ENCODE measurements at regions not wholly inside any gene's neighbourhood (a gene's known extent, or its start where the extent isn't known, plus 50 kb on each side); places are given as distances from the start of the nearest gene placed in this dataset.

DNA sequence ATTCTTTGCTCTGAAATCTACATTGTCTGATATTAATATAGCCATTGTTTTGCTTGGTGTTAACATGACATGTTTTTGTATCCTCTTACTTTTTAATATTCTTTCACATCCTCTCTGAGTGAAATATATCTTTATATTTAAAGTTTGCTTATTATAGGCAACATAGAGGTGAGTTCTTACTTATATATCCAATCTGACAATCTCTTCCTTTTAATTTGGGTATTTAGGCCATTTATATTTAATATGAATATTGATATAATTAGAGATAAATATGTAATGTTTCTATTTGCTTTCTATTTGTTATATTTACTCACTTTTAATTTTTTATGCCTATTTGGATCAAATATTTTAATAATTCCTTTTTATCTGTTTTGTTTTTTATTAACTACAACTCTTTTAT is 554.1 kb upstream of the SALL1 start:
- no peak for DNase-seq

GRCh38 chr16:51701025-51701424 is 550.0 kb upstream of the SALL1 start:
- DNase-seq = no peak

- no peak for DNase-seq
These were observed 548.8 kb upstream of the SALL1 start for GRCh38 chr16:51699686-51700396.

DNA sequence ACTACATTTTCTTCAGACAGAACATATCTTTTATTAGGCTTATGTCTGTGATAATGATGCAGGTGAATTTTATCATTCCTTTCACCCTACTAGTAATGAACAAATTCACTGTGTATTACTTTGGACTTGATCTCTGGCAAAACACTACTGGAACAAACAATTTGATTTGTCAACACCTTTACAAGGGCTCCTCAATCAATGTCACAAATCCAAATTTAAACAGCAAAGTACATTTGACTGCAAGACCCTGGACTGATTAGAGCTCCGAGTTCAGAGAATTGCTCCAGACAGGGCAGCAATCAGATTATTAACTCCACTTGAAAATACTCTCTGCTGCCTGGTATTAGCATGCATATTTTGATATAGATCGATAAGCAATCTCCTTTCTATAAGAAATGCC is 547.6 kb upstream of the SALL1 start:
- no peak for DNase-seq

DNA sequence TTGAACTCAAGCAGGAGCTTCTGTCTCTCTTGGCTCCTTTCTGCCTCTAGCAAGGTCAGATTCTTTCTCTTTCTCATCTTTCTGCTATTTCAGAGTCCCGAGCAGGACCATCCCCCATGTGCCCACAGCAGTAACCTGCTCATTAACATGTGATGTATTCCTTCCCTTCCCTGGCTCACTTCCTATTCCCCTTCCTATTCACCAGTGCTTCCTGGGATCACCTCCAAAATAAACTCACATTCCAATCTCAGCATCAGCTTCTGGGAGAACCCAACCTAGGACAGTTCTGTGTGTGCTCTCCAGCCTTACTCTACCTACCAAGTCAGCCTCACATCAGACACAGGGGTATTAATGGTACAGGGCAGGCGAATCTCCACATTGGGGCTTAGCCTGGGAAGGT is 546.4 kb upstream of the SALL1 start:
- no peak for DNase-seq

GRCh38 chr16:51696376-51696775 is 545.3 kb upstream of the SALL1 start:
- DNase-seq = no peak

GRCh38 chr16:51691109-51691508 is 540.0 kb upstream of the SALL1 start:
- DNase-seq = no peak

DNA sequence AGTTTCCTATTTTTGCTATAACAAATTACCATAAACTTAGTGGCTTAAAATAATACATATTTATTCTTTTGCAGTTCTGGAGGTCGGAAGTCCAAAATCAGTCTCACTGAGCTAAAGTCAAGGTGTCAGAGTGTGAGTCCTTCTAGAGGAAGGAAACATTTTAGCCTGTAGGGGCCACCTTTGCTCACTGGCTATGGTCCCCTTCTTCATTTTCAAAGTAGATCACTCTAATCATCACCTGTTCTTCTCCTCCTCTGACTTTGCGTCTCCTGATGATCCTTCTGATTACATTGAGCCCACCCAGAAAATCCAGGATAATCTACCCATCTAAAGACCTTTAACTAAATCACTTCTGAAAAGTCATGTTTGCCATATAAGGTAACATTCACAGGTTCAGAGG is 534.4 kb upstream of the SALL1 start:
- DNase-seq = no peak

- no peak for DNase-seq
These were observed 532.8 kb upstream of the SALL1 start for GRCh38 chr16:51683882-51684281.

DNA sequence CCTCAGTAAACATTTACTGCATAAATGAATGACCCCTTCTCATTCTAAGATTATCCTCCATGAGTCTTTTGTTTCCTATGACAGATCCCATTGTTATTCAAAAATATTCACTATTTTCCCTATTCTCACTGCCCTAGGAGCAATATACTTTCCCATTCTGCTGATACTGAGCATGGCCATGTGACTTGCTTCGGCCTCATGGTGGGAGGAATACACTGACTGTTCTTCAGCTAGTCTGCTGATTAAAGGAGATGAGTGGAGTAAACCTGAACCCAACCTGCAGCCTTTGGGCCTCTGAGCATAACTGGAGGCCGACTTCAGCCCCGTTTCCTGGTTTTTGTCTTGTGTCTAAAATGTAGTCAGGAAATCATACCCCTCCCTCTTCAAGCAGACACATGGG is 531.8 kb upstream of the SALL1 start:
- DNase-seq = no peak

DNA sequence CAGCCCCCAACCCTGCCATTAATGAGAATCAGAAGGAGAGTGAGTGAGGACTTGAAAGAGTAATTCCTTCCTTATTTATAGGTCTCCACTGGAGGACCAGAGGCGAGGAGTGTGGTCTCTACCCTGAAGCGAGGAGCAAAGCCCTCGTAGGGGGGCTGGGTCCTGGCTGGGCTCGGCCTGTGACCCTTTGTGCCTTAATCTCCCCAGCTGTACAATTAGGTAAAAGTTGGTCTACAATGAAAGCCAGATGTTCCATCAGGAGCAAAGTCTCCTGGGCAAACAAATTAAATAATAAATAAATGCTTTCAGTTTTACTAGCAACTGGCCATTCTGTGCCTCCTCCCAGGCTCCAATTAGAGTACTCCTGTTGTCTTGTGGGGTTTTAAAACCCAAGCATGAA is 523.5 kb upstream of the SALL1 start:
- no peak for DNase-seq

DNA sequence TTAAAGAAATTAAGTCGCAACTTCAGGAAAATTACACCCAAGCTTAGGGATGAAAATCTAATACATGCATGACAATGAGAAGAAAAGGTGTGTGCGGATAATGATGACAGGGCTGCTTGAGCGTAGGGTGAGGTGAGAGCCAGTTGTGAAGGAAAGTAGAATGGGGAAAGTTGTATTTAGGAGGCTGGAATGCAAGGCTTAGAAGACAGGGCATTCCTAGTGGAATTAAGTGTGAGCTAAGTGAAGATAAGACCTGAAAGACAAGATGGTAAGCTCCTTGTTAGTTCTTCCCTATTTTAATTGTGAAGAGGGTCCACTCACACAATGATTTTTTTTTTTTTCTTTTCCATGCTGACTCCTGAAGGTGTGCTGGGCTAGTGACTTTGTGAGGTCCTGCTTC is 519.5 kb upstream of the SALL1 start:
- no peak for DNase-seq

DNA sequence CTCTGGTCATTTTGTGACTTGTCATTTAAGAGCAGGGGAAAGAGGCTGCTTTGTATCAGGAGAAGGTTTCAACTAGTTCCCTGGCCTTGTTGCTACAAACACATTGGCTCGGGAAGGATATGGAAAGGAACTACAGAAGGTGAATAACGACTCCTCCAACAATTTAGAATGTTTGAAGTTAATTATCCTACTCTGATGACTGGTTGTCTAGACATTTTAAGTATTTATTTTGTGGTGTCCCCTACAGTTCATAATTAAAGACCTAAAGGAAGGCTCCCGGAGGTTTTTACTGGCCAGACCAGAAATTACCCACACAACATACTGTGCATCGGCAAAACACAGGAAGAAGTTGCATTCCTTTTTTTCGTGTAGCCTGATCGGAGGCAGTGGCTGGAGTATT is 515.8 kb upstream of the SALL1 start:
- no peak for DNase-seq

DNA sequence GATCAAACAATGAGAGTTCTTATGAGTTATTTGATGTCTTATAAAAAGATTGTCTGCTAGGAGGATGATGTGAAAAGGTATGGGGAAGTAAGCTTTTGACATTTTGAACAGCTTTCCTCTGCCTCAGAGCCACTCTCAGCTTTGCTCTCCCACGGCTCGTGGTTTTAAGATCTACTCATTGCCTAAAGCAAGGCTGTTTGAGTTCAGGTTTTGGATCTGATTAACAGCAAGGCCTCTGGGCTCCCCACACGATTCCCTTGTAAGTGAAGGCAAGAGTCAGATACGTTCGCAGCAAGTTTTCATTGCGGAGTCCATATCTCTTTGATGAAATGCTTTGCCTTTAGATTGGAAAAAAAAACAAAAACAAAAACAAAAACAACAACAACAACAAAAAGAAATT is 515.0 kb upstream of the SALL1 start:
- no peak for DNase-seq

- DNase-seq = no peak
These were observed 514.4 kb upstream of the SALL1 start for GRCh38 chr16:51665436-51665998.

DNA sequence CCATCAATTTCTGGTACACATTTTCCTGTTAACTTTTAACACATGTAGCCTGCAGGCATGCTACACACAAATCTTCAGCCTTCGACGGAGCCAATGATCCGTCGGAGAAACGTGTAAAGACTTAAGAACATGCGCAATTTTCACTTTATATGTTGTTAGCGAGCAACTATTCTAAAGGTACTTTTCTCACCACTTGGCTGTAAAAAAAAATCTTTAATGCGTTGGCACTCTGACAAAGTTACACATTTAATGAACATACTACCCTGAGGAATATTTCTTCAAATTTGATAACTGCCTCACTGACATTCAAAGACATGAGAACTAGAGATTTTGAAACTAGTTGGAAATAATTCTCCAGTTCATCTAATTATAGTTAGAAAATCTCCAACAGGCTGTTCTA is 507.5 kb upstream of the SALL1 start:
- no peak for DNase-seq

GRCh38 chr16:51657848-51658247 is 506.8 kb upstream of the SALL1 start:
- DNase-seq = no peak

DNA sequence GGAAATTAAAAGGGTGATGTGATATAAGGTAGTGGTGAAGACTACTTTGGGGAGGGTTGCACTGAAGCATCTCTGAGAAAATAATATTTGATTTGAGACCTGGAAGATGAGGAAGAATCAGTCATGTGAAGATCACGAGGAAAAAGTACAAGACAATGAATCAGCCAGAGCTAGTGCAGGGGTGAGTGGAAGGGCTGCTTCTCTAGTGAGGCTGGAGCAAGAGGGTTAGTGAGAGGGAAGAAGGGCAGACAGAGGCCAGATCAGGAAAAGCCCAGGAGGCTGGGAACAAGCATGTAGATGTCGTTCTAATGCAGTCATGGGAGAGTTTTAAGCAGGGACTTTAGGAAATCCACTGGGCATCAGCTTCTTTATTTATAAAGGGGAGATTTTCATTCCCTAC is 504.2 kb upstream of the SALL1 start:
- DNase-seq = no peak

DNA sequence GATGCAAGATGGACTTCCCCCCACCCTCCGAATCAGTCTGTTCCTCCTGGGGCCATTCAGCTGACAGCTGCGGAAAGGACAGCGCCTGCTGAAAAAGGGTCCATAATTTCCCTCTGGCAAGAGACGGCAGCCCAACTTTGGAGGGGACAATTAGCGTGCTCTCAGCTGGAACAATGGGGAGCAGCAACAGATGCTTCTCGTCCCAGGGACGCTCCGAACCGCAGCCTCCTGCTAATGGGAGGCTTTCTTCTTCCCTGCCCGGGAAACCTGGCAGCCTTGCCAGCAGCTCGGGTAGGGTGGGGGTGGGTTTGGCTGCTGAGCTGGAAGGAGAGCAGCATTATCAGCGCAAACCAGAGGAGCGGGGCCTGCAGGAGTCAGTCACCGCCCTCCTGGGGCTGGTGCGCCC is 500.0 kb upstream of the SALL1 start:
- no peak for DNase-seq

GRCh38 chr16:51649631-51650030 is 498.6 kb upstream of the SALL1 start:
- DNase-seq = no peak

DNA sequence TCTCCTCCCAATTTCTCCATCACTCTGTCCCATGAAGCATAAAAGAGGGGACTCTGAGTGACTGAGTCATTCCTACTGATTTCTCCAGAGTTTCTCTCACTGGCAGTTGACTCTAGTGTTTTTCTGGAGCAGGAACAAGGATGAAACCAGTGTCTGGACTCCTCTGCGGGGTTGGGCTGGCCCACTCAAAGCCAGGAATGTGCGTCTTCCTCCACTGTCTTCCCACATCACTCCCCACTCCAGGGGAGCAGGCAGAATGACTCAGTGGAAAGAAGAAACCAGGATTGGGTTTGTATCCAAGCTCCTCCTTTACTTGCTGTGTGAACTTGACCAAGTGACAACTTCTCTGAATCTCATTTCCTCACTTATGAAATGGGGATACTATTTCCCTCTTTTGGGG is 497.5 kb upstream of the SALL1 start:
- DNase-seq = no peak

DNA sequence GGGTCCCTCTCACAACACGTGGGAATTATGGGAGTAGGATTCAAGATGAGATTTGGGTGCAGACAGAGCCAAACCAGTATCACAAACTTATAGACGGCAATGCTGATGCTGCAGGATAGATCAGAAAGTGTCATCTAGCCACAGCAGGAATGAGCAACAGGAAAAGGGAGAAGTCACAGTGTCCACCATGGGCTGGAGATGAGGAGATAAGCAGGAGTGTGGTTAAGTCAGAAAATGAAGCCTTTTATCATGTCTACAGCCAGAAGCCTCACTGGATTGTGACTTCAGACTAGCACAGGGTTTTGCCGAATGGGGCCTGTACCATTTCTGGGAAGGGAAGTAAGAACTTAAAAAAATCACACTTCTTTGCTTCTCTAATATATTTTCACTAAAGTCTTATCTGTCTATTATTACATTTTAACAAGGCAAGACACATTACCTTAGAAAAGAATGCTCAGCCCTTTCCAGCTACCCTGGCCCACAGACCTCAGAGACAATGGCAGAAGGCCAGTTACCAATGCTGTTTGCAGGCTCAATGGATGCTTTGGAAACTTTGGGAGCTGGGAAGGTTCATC is 490.2 kb upstream of the SALL1 start:
- no peak for DNase-seq

GRCh38 chr16:51640196-51640595 is 489.1 kb upstream of the SALL1 start:
- no peak for DNase-seq

DNA sequence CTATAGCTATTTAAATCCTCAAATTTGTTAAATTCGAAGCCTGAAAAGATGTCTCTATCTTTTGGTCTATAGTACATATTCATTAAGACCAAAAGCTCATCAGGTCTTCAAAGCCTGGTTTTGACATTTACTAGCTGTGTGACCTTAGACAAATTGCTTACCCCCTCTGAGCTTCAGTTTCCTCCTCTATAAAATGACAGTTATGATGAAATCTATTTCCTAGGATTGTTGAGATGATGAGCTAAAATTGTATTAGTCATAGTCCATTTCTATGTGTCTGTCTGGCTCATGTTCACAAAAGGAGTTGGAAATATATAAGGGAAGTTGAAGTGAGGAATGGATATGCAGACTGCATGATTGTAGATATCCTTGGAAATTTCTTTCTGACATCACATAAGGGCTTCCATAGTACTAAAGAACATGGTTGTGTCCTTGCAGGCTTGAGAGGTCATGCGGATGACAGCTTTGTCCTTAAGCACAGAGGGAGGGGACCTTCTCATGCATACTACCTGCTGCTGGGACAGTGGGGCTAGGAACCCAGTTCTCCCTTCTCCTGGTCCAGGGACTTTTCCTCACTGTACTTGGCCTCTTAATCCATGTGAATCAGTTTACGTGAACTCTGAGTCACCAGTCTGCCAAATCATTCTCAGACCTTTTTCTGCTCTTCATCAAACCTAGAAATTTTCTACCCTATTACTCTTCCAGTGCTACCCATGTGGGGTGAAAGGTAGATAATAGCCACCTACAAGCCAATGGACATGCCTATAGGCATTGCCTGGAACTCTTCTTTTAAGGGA is 487.5 kb upstream of the SALL1 start:
- no peak for DNase-seq

Data from DMS53 (cell line).